ENCODE measurements at regions not wholly inside any gene's neighbourhood (a gene's known extent, or its start where the extent isn't known, plus 50 kb on each side); places are given as distances from the start of the nearest gene placed in this dataset.

- POLR2A ChIA-PET: no interaction called here
- TF ChIP-seq HMGA2 (CRISPR knock-in tag; IDR thresholded peaks at IDR 0.05): no peak
- TF ChIP-seq ETV6 (CRISPR knock-in tag; IDR thresholded peaks at IDR 0.05): no peak
- TF ChIP-seq GABPB1 (CRISPR knock-in tag; IDR thresholded peaks at IDR 0.05): no peak
- peaks cover 19% of the 10 kb centered on the region for H3K9me3 Mint-ChIP-seq
- CTCF ChIA-PET: no interaction called here
- H3K4me1 Mint-ChIP-seq: no peaks in the 10 kb centered on the region
- no peak overlapping the region for H3K4me3 Mint-ChIP-seq
- DNase-seq (ENCODE audit: low spot score): no peak
- ATAC-seq: no peak
- no peaks in the 10 kb centered on the region for H3K36me3 Mint-ChIP-seq
- no peak overlapping the region for H3K27ac Mint-ChIP-seq
- no peaks in the 10 kb centered on the region for H3K27me3 Mint-ChIP-seq (ENCODE audit: low read depth)
These were observed 88.8 kb downstream of the C16orf95 start for GRCh38 chr16:87228363-87228762.

- peaks cover 19% of the 10 kb centered on the region for H3K9me3 Mint-ChIP-seq
- TF ChIP-seq ZNF219 (CRISPR knock-in tag; IDR thresholded peaks at IDR 0.05; ENCODE audit: borderline replicate concordance): no peak
- TF ChIP-seq MLX (CRISPR knock-in tag; IDR thresholded peaks at IDR 0.05): no peak
- TF ChIP-seq SMAD4 (CRISPR knock-in tag; IDR thresholded peaks at IDR 0.05): no peak
- no peak for TF ChIP-seq HMGXB4 (CRISPR knock-in tag; IDR thresholded peaks at IDR 0.05)
- no peak for TF ChIP-seq ZNF121 (CRISPR knock-in tag; IDR thresholded peaks at IDR 0.05)
- no peak for TF ChIP-seq EMX1 (CRISPR knock-in tag; IDR thresholded peaks at IDR 0.05)
- no peak for TF ChIP-seq FOXP4 (CRISPR knock-in tag; IDR thresholded peaks at IDR 0.05)
- no peak for TF ChIP-seq ZBTB43 (CRISPR knock-in tag; IDR thresholded peaks at IDR 0.05)
- no peak for TF ChIP-seq CBFB (CRISPR knock-in tag; IDR thresholded peaks at IDR 0.05; ENCODE audit: low read depth)
- TF ChIP-seq ZNF138 (CRISPR knock-in tag; conservative IDR thresholded peaks at IDR 0.05): no peak
- no peak for TF ChIP-seq MAX (CRISPR knock-in tag; IDR thresholded peaks at IDR 0.05)
- TF ChIP-seq ZNF671 (CRISPR knock-in tag; IDR thresholded peaks at IDR 0.05): no peak
- no peak for TF ChIP-seq SOX15 (CRISPR knock-in tag; IDR thresholded peaks at IDR 0.05)
- H3K4me1 Mint-ChIP-seq: no peaks in the 10 kb centered on the region
- H3K36me3 Mint-ChIP-seq: no peaks in the 10 kb centered on the region
- H3K27ac Mint-ChIP-seq: no peak overlapping the region
- H3K27me3 Mint-ChIP-seq (ENCODE audit: low read depth): no peaks in the 10 kb centered on the region
- DNase-seq (ENCODE audit: low spot score) (no peak), ATAC-seq (no peak)
- H3K4me3 Mint-ChIP-seq: no peak overlapping the region
- CTCF ChIA-PET: interaction anchor here (0.8 to 1.2 kb wide), 3 partner anchors 26 to 49 kb away, joined by 3 to 4 read pairs (median 4); no protein-coding TSS in a partner anchor
- POLR2A ChIA-PET: no interaction called here
These were observed 87.7 kb downstream of the C16orf95 start for GRCh38 chr16:87229230-87230188.

- Mint-ChIP-seq H3K36me3 (no peaks in the 10 kb centered on the region), H3K4me3 (no peak overlapping the region), H3K27me3 (ENCODE audit: low read depth) (no peaks in the 10 kb centered on the region), H3K27ac (no peak overlapping the region), H3K4me1 (no peaks in the 10 kb centered on the region), H3K9me3 (peaks cover 19% of the 10 kb centered on the region)
- CTCF ChIA-PET: interaction anchor here (1.1 kb wide), 1 partner anchor 48 kb away, joined by 4 read pairs; no protein-coding TSS in a partner anchor
- no peak for ATAC-seq
- TF ChIP-seq ZNF219 (CRISPR knock-in tag; IDR thresholded peaks at IDR 0.05; ENCODE audit: borderline replicate concordance) (no peak), CREB1 (CRISPR knock-in tag; IDR thresholded peaks at IDR 0.05) (no peak)
- DNase-seq (ENCODE audit: low spot score): no peak
- POLR2A ChIA-PET: no interaction called here
These were observed 86.6 kb downstream of the C16orf95 start for GRCh38 chr16:87230571-87230970.
